ENCODE measurements at regions not wholly inside any gene's neighbourhood (a gene's known extent, or its start where the extent isn't known, plus 50 kb on each side); places are given as distances from the start of the nearest gene placed in this dataset.

GRCh38 chr1:114231301-114231700 lies 77.6 kb upstream of the SYT6 start:
- TF ChIP-seq CTCF (IDR thresholded peaks at IDR 0.05; ENCODE audit: insufficient read depth, low read length, poor library complexity, severe bottlenecking) = no peak
- TF ChIP-seq EZH2phosphoT487 (conservative IDR thresholded peaks at IDR 0.05; ENCODE audit: low read length) = no peak

Data from SU-DHL-6 (cell line).